GM19324 (cell line): ENCODE measurements at regions not wholly inside any gene's neighbourhood (a gene's known extent, or its start where the extent isn't known, plus 50 kb on each side); places are given as distances from the start of the nearest gene placed in this dataset.
"Not testable (repeated sequence)": the region's sequence is repeated elsewhere in the genome, so short reads cannot be mapped to it uniquely, and the experiment has no call there.

ENCODE experiments used
- ATAC-seq: cut with Tn5 transposase; IDR thresholded peaks from one replicate; pipeline ENCODE4 v1.9.1; 2021; ENCODE audit warnings: mild to moderate bottlenecking, moderate library complexity; ENCODE audit not compliant: unreplicated experiment, low FRiP score

GRCh38 chr6:166705069-166705468 lies 78.0 kb upstream of the RPS6KA2 start:
- ATAC-seq = no peak

DNA sequence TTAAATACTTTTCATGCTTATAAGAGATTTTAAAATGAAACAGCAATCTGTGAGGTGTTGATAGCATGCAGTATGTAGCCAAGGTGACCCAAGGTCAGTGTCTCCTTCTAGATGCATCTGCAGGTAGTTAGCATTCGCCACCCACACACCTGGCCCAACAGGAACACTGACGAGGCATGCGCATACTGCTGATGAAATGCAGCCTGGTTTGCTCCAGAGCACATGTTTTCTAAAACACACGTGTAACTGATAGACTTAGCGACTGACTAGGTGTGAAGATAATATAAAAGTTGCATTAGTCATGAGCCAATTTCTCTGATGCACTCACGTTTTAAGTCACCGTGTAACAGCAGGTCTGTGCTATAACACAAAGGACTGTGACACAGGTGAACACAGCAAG lies 77.1 kb upstream of the RPS6KA2 start:
- no peak for ATAC-seq

DNA sequence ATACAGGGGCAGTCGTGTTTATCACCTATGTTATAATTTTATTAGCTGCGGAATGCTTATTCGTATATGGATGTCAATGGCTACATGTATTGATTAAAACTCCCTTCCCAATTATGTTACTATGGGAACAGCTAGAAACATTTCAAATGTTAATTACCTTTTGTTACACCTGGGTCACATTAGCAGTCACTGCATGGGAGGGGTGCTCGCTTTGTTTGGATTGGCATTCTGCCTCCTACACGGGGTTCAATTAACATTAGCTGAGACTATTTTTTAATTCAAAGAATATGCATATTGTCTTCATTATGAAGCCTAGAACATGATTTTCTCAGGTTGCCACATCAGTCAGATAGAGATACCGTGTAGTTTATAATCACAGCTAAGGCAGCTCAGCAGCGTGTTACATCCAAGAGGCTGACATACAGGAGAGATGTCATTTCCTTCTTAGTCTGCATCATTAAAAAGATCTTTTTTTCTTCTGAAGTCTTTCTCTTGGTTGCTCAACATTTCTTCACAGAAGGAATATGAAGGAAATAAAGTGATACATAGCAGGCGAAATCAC lies 76.2 kb upstream of the RPS6KA2 start:
- no peak for ATAC-seq

- not testable (repeated sequence) for ATAC-seq
Measured at GRCh38 chr6:166701424-166701823, 74.4 kb upstream of the RPS6KA2 start.

- not testable (repeated sequence) for ATAC-seq
Measured at GRCh38 chr6:166700871-166701270, 73.8 kb upstream of the RPS6KA2 start.

- no peak for ATAC-seq
Measured at GRCh38 chr6:166697113-166697512, 70.1 kb upstream of the RPS6KA2 start.

- ATAC-seq = no peak
Measured at GRCh38 chr6:166693880-166694279, 66.8 kb upstream of the RPS6KA2 start.

DNA sequence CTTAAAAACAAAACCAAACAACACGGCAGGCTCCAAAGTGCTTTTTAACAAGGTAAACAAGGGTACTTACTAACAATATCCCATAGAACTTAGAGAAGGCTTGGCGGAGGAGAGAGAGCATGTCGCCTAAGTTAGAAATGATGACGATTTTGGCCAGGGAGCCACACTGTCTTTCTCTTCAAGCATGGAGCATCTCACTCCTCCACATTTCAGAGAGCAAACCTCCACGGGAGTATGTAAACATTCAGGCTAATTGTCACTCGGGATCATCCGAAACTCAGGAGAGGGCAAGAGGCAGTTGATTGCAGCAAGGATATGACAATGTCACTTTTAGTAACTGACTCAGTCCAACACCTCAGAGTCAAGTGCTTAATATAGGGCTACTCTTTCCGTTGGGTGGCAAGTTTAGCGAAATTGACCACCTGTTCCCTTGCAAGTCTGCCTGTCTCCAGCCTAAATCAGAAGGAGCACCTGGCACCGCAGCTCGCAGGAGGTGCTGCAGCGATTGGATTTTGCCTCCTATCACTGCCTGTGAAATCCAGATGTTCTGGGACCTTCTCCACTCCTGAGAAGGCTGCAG lies 65.8 kb upstream of the RPS6KA2 start:
- ATAC-seq = no peak

- ATAC-seq = no peak
Measured at GRCh38 chr6:166691746-166692145, 64.7 kb upstream of the RPS6KA2 start.

DNA sequence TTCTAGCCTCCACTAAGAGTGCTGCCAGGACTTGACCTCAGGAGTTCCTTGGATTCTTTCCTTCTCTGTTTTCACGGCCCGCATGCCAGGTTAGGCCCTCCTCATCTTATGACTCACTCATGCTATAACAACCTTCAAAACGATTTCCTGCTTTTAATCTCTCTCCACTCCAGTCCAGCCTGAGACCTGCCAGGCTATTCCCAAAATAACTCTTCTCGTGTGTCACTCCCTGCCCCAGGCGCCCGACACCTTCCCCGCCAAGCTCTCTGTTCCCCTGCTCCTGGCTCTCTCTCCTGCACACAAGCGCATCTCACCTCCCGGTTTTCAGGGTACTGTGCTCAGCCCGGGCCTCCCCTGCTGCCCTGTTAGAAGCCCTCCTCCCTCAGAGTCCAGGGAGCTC lies 64.1 kb upstream of the RPS6KA2 start:
- ATAC-seq = no peak

DNA sequence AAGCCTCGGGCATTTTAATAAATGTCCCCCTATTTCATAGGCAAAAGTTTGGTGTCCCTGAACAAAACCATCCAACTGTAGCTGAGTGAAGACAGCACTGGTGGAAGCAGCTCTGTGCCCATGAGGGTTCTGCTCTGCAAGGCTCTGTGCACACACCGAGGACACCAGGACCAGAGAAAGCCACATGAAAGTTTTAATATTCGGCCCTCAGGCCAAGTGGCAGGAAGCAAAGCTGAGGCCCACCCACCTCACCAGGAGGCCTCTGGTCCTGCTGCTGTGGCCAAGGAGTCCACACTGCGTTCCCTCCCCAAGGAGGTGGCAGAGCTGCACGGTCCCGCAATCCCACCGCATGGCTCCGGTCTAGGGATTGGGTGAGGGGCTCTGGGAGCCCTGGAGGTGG lies 62.6 kb upstream of the RPS6KA2 start:
- ATAC-seq = no peak

- no peak for ATAC-seq
Measured at GRCh38 chr6:166688901-166689300, 61.9 kb upstream of the RPS6KA2 start.

DNA sequence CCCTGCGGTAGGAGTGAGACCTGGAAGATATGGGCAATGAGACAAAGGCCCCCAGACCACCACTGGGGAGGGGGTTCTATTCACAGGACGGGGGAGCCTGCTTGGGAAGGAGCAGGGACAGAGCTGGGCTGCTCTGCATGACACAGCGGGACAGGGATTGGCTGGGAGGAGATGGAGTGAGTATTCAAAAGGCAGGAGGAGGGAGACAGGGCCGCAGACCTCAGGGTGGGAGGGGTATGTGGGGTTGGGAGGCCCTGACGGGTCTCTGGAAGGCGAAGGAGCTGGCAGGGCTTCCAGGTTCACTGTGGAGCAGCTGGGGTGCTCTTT lies 60.8 kb upstream of the RPS6KA2 start:
- ATAC-seq = no peak

DNA sequence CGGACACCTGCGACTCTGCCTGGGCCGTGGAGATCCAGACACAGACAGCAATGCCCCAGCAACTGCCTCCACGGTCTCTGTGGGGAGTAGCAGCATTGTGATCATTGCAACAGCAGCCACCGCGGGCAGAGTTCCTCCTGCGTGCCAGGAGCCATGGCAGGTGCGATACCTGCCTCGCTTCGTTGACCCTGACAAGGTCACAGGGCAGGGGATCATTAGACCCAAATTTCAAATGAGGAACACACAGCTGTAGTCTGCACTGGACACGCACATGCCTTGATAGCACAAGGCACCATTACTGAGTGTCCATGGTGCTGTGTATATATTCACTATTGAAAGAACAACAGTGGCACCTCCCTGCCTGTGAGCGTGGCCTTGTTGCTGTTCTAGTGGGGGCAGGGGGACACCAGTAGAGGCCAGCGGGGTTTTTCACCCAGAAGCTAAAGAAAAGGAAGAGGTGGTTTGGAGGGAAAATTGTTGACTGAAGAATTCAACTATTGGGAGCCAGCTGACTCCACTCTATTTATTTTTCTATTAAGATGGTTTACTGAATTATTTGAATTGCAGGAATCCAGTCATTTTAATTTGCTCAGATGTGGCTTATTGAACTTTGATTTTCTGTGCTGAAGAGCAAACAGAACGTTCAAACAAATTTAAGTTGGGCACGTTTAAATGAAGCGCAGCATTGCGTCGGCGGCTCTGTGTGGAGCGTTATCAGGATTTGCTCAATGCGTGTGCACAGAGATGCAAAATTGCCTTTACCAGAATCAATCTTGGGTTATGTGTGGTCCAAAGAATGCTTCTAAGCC lies 60.2 kb upstream of the RPS6KA2 start:
- ATAC-seq = no peak

GRCh38 chr6:166686317-166686716 lies 59.3 kb upstream of the RPS6KA2 start:
- no peak for ATAC-seq

GRCh38 chr6:166684866-166685265 lies 57.8 kb upstream of the RPS6KA2 start:
- no peak for ATAC-seq

DNA sequence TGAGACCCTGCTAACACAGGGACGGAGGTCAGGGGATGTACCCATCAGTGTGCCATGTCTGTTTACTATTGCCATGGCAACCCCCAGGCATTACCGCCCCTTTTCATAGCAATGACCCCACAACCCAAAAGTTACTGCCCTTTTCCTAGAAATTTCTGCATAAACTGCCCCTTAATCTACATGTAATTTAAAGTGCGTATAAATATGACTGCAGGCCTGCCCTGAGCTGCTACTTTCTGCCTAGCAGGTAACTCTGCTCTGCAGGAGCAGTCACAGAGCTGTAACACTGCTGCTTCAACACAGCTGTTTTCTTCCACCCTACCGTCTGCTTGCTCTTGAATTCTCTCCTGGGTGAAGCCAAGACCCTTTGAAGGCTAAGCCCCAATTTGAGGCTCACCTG lies 57.1 kb upstream of the RPS6KA2 start:
- no peak for ATAC-seq

GRCh38 chr6:166683477-166683876 lies 56.4 kb upstream of the RPS6KA2 start:
- no peak for ATAC-seq

DNA sequence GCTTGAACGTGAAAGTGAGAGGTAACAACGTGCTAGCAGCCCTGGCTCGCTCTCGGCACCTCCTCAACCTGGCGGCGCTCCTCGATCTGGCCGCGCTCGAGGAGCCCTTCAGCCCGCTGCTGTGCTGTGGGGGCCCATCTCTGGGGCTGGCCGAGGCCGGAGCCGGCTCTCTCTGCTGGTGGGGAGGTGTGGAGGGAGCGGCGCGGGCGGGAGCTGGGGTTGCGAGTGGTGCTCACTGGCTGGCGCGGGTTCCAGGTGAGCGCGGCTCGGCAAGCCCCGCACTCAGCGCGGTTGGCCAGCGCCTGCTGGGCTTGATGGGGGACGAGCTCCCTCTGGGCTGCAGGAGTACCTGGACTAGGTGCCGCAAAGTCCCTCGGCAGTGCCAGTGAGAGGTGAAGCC lies 52.5 kb upstream of the RPS6KA2 start:
- ATAC-seq = no peak

- no peak for ATAC-seq
Measured at GRCh38 chr6:166678426-166678825, 51.4 kb upstream of the RPS6KA2 start.

GRCh38 chr6:166677941-166678340 lies 50.9 kb upstream of the RPS6KA2 start:
- ATAC-seq = no peak
